Fibroblast of skin of scalp (primary cell): ENCODE measurements at regions not wholly inside any gene's neighbourhood (a gene's known extent, or its start where the extent isn't known, plus 50 kb on each side); places are given as distances from the start of the nearest gene placed in this dataset.
"Not testable (repeated sequence)": the region's sequence is repeated elsewhere in the genome, so short reads cannot be mapped to it uniquely, and the experiment has no call there.

Source experiments
- DNase-seq: peaks from one replicate; pipeline ENCODE4 v3.0.0-alpha.2; 2013

DNA sequence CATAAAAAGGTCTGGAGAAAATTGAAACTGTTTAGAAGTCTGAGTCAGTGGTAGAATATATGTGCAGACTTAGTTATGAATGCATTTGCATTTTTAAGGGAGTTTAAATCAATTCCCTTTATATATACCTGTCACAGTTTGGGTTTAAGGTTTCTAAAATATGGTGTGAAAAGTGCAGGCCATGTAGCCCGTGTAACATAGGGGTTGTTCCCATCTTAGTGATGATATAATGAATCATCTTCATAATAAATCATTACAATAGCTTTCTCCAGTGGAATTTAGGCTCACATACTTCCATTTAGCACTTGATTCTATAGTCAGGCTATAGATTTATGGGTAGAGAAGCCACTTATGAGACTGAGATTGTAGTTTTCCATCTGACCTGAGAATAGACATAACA lies 1162.4 kb downstream of the SLC16A7 start:
- no peak for DNase-seq

- no peak for DNase-seq
Observed at GRCh38 chr12:60760965-60761364, 1165.1 kb downstream of the SLC16A7 start.

DNA sequence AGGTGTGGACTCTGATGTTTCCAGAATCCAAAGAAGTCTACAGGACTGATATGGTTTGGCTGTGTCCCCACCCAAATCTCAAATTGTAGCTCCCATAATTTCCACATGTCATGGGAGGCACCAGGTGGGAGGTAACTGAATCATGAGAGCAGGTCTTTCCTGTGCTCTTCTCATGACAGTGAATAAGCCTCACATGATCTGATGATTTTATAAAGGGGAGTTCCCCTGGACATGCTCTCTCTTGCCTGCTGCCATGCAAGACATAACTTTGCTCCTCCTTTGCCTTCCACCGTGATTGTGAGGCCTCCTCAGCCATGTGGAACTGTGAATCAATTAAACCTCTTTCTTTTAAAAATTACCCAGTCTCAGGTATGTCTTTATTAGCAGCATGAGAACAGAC lies 1205.3 kb downstream of the SLC16A7 start:
- DNase-seq = not testable (repeated sequence)

- peak; percentile 2 for DNase-seq
Observed at GRCh38 chr12:60803147-60803546, 1207.3 kb downstream of the SLC16A7 start.

DNA sequence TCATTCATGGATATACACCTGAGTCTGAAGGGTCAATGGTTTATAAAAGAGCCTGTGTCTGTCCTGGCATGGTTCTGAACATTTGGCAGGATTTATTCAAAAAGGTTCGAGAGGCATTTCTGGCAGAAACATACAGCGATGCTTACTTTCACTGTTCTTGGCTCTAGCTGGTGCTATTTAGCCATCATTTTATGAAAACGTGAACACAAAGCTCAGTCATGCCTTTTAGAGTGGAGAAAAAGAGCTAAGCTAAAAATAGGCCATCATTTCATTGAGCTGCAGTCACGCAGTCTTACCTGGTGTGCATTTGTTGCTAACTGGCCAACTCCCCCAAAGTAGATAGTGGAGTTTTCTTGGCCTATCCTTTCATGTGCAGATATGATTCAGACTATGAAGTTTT lies 1209.5 kb downstream of the SLC16A7 start:
- no peak for DNase-seq

- no peak for DNase-seq
Observed at GRCh38 chr12:60819794-60820193, 1224.0 kb downstream of the SLC16A7 start.

- DNase-seq = no peak
Observed at GRCh38 chr12:60822580-60822979, 1226.8 kb downstream of the SLC16A7 start.

- no peak for DNase-seq
Observed at GRCh38 chr12:60830381-60830780, 1234.6 kb downstream of the SLC16A7 start.

DNA sequence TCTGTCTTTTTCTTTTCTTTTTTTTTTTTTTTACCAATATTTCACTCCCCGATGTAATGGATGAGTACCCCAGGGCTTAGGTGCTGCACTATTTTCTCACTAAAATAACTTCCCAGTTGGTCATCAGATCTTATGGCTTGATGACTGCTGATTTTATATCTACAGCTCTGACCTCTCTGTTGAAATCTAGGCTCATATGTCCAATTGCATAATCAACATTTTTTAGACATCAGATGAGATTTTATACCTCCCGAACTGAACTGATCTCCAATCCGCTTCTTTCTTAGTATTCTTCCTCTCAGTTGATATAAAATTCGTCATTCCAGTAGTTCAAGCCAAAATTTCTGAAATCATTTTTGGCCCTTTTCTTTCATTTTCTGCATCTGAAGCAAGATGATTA lies 1236.5 kb downstream of the SLC16A7 start:
- DNase-seq = no peak

DNA sequence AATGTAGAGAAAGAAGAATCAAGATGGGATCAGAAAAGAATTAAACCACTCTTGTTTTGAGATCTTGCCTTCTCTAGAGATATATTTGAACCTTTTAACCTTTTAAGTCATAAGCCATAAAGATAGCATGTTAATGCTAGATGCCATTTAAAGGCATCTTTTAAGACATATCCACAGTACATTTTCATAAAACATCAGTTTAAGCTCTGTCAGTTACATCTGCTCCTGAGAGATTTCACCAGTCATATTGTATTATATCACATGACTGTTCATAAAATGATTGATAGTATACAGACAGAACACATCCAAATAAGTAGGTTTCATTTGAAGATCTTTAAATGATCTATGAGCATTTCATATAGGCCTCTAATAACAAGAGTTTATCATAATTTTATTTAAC lies 1238.5 kb downstream of the SLC16A7 start:
- no peak for DNase-seq

DNA sequence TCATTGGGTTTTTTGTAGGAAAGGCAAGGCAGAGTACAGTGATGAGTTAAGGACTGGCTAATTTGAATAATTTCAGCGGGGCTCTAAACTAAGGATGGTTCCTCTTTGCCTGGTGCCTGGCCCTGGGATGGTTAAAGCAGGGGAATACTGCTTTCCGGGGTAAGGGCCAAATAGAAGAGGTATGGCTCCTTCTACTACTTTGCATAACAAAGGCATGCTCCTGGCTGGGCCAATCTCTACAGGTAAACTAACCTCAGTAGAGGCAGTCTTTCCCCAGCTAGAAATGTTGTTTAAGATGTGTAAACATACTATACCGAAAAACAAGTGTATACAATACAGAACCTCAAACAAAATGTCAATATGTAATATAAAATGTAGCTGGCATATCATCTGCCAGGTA lies 1239.0 kb downstream of the SLC16A7 start:
- DNase-seq = no peak

DNA sequence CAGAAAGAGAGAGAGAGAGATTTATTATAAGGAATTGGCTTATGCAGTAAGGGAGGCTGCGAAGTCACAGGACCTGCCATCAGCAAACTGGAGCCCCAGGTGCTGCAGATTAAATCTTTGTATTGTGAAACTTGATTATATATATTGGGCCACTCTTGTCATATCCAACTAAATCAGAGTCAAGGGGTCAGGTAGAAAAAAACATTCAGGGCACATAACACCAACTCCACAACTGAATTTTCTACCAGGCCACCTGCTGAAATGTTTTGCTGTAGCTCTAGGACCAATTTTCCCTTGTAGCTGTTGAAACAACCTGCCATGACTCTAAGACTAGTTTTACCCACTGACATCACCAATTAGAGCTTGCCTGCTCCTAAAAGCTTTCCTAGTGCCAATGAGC lies 1240.8 kb downstream of the SLC16A7 start:
- no peak for DNase-seq

DNA sequence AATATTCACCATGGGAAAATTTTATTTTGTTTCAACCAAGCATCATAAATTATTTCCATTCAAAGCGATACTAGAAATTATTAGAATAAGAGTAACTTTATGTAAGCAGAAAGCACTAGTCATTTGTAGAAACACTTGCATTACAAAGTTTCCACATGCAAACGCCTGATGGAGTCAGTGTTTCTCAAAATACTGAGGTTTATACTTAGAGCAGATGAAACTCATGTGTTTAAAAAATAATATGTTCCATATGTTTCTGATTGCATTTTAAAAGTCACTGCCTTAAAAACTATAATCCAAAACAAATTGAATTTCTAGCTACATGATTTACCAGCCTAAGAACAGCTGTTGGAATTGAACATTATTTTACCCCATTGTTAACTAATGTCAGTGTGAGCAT lies 1246.4 kb downstream of the SLC16A7 start:
- no peak for DNase-seq

DNA sequence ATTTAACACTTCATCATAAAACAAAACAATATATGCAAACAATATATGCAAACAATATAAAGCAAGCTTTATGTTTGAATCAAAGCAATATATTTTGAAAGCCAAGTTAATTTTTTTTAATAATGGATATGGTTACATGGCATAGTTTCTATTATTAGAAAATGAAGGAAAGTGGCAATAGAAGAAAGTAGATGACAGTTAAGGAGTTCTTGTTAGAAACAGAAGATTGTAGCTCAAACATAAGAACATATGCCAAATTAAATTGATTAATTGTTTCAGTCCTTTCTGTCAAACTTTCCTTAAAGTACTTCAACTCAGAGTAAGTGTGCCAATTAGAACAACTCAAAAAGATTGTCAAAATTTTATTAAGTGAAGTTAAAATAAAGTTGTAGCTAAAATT lies 1248.3 kb downstream of the SLC16A7 start:
- DNase-seq = no peak

DNA sequence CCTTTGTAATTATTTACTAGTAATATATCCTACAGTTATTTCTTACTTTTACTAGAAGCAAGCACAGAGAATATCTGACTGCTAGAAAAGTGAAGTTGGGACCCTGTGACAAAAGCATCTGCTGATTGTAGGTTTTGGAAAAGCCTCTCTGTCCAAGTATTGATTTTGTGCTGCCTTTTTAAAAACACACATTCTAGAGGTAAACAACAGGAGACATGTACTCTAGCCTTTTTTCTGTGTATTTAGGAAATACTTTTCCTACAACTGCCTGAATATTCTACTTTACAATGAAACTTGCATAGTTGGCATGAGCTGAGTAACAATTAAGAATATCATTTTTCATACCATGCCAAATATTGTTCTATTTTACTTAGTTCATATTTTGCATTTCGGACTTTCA lies 1249.0 kb downstream of the SLC16A7 start:
- DNase-seq = no peak

DNA sequence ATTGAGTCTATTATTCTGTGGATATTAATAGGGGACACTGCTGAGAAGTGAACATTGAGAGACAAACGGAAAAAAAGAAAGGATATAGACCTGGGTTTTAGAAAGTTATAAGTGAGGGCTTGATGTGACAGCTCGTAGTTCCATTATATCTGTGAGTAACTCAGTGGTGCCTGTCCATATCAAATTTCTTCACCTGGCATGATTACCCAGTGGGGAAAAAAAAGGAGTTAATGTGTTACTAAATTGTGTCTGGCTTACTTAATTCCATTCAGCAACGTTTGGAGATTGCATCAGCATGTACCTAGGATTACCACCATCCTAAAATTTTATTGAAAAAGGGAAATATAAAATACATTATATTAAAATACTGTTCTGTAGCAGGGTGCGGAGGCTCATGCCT lies 1249.9 kb downstream of the SLC16A7 start:
- no peak for DNase-seq

- DNase-seq = no peak
Observed at GRCh38 chr12:60847281-60847680, 1251.5 kb downstream of the SLC16A7 start.

DNA sequence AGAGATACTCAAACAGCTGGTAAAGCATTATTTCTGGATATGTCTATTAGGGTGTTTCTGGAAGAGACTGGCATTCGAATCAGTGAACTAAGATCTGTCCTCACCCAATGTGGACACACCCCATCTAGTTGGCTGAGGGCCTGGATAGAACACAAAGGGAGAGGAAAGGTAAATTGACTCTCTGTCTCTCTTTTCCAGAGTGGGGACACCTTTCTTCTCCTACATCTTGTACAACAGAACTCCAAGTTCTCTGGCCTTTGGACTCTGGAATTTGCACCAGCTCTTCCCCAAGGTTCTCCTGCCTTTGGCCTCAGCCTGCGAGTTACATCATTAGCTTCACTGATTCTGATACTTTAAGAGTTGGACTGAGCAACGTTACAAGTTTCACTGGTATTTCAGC lies 1253.9 kb downstream of the SLC16A7 start:
- no peak for DNase-seq

GRCh38 chr12:60853407-60853806 lies 1257.6 kb downstream of the SLC16A7 start:
- no peak for DNase-seq

GRCh38 chr12:60863421-60863820 lies 1267.6 kb downstream of the SLC16A7 start:
- DNase-seq = no peak

DNA sequence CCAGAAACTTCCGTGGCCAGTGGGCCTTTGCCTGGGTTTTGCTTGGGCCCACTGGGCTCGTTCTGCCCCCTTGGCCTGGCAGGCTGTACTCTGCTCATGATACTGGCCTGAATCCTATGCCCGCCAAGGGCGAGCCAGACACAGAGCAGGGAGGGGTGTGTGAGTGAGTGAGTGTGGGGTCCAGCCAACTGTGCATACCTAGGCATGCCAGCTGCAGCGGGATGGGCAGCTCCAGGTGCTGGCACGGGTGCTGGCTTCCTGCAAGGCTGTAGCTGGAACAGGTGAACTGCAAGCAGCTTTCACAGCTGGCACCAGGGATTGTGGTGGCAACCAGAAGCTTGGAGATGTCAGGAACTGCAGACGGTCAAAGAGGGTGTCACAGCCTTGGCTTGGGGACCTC lies 1276.4 kb downstream of the SLC16A7 start:
- DNase-seq = no peak

DNA sequence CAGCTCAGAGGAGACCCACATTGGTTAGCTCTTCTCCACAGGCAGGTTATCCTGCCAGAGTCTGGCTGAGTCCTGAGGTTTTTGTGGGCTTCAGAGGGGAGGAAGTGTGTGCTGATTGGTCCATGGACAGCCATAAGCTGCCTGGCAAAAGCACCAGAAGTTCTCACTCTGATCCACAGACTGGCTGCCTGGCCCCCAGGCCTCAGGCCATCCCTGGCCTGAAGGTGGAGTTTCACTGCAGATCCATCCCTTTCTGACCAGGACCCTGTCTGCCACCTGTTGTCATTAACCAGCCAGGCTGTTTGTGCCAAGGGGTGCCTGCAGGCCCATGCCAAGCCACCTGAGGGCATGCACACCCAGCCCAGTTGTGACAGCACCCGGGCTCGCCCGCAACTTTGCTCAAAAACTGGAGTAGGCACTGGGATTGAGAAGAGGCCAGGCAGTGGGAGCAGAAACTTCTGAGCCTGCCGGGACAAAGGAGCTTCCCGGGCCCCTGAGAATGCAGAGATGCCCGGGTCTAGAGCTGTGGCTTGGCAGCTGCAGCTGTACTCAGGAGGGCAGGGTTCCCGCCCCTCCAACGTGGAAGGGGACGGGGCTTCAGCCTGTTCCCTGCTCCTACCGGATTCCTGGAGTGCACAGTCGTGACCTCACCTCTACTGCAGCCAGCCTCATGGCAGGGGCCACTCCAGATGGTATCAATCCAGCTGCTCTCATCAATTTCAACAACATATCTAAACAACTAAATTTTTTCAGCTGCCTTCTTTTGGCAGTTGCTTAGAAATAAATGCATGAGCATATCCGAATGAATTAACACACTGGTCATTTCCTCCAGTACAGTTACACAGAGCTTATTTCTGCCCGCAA lies 1277.3 kb downstream of the SLC16A7 start:
- DNase-seq = no peak

GRCh38 chr12:60874091-60874490 lies 1278.3 kb downstream of the SLC16A7 start:
- no peak for DNase-seq

DNA sequence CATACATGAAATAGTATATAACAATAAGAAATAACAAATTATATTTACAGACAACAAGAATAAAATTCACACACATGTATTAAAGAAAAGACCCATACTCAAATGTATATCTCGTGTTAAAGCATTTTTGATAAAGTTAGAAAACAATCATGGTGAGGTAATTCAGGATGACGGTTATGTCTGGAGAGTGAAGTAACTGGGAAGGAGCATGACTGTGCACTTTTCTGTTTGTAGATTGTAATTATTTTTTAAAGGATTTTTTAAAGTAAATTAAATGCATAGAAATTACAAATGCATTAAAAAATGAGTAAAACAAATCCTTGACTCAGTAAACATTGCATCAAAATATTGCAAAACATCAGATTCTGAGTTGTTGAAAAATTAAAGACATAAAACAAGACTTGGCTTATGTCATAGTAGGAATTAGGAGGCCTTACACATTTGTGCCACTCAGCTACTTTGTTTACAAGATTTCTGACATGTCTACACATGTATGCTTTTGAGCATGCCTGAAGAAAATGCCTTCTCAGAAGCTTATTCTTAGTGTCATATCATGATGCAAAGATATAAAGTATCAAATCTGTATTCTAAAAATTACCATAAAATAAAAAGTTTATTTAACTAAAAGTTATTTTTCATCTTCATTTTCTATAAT lies 1325.1 kb downstream of the SLC16A7 start:
- DNase-seq = no peak
